Stimulated activated CD4-positive, alpha-beta T cell treated with anti-CD3 and anti-CD28 coated beads, Interleukin-1b, Interleukin-23, amount 100 ng/mL, for 48 hours (primary cell): ENCODE measurements at regions not wholly inside any gene's neighbourhood (a gene's known extent, or its start where the extent isn't known, plus 50 kb on each side); places are given as distances from the start of the nearest gene placed in this dataset.

Source experiments
- DNase-seq: peaks from one replicate; pipeline ENCODE4 v3.0.0-alpha.2; 2020

DNA sequence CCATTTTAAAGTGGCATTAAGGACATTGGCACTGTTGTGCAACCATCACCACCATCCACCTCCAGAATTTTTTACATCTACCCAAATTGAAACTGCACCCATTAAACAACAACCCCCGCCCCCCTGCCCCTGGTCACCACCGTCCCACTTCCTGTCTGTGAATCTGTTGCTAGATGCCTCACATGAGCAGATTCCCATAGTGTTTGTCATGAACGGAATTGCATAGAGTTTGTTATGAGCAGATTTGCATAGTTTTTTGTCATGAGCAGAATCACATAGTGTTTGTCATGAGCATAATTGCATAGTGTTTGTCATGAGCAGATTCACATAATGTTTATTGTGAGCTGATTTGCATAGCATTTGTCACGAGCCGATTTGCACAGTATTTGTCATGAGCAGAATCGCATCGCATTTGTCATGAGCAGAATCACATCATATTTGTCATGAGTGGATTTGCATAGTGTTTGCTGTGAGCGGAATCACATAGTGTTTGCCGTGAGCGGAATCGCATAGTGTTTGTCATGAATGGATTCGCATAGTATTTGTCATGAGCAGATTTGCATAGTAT, 54.0 kb upstream of the GTF3A start:
- DNase-seq = no peak

GRCh38 chr13:27371932-27372331, 52.5 kb upstream of the GTF3A start:
- no peak for DNase-seq

GRCh38 chr13:27372896-27373295, 51.5 kb upstream of the GTF3A start:
- DNase-seq = no peak

DNA sequence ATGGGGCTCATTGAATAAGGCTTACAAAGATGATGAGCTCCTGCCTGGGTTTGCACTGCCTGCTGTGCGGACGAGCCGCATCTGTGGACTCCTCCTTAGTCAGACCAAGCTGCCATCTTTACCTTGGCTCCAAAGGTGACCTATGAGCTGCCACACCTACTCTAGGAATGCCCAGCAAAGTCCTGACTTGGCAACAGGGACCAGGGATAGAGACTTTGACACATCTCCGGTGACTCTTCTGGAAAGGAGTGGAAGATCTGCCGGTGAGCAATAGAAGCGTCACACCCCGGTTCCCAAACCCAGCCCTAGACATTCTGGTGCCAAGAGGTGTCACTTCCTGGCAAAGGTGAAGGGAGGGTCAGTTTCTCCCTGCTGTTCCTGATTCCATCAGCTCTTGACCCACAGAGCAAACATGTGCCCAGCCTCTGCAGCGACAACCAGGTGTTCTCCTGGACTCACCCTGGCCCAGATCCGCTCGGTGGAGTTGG, 50.2 kb upstream of the GTF3A start:
- DNase-seq = no peak
